PFSK-1 (cell line): ENCODE measurements at regions not wholly inside any gene's neighbourhood (a gene's known extent, or its start where the extent isn't known, plus 50 kb on each side); places are given as distances from the start of the nearest gene placed in this dataset.

Experiments
- POLR2AphosphoS5 ChIP-seq: IDR thresholded peaks from 2 replicates; pipeline ENCODE4 v1.6.1; 2012; ENCODE audit warnings: low read depth, mild to moderate bottlenecking, control low read depth, low read length, moderate library complexity
- TF ChIP-seq, protein P1 (sequence below), 2 experiments: IDR thresholded peaks; 2 replicates each; pipeline versions ENCODE4 v1.6.1 to v1.8.0; 2011 to 2012; ENCODE audit warnings: low read depth in 2 of 2, low read length in 2 of 2, control low read depth in 1 of 2, inconsistent platforms in 1 of 2, mild to moderate bottlenecking in 1 of 2, moderate library complexity in 1 of 2; ENCODE audit not compliant: insufficient read depth in 1 of 2

DNA sequence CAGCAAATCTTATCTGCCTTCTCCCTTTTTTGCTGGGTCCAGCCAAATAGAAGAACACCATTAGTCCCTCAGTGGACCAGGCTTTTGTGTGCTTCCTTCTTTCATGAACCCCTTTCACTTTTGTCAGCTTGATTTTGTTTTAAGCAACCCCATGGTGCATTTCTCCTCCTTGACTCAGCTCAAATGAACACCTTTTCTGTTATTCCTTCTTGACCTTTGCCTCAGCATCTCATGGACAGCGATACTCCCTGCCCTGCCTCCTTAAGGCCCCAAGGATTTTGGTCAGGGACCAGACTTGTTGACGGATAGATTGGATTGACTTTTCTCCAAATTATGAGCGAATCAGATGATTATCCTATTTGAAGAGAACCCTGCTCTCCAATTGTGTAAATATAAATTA is 356.6 kb upstream of the USP24 start:
- TF ChIP-seq, protein P1, sequence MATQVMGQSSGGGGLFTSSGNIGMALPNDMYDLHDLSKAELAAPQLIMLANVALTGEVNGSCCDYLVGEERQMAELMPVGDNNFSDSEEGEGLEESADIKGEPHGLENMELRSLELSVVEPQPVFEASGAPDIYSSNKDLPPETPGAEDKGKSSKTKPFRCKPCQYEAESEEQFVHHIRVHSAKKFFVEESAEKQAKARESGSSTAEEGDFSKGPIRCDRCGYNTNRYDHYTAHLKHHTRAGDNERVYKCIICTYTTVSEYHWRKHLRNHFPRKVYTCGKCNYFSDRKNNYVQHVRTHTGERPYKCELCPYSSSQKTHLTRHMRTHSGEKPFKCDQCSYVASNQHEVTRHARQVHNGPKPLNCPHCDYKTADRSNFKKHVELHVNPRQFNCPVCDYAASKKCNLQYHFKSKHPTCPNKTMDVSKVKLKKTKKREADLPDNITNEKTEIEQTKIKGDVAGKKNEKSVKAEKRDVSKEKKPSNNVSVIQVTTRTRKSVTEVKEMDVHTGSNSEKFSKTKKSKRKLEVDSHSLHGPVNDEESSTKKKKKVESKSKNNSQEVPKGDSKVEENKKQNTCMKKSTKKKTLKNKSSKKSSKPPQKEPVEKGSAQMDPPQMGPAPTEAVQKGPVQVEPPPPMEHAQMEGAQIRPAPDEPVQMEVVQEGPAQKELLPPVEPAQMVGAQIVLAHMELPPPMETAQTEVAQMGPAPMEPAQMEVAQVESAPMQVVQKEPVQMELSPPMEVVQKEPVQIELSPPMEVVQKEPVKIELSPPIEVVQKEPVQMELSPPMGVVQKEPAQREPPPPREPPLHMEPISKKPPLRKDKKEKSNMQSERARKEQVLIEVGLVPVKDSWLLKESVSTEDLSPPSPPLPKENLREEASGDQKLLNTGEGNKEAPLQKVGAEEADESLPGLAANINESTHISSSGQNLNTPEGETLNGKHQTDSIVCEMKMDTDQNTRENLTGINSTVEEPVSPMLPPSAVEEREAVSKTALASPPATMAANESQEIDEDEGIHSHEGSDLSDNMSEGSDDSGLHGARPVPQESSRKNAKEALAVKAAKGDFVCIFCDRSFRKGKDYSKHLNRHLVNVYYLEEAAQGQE (IDR thresholded peaks at IDR 0.05; ENCODE audit: insufficient read depth in 1 of 2, low read depth in 2 of 2, low read length in 2 of 2): no peak
- TF ChIP-seq POLR2AphosphoS5: no peak
